D721Med (cell line): ENCODE measurements at regions not wholly inside any gene's neighbourhood (a gene's known extent, or its start where the extent isn't known, plus 50 kb on each side); places are given as distances from the start of the nearest gene placed in this dataset.

ENCODE experiments used
- DNase-seq: peaks from one replicate; pipeline ENCODE4 v3.0.0; 2011; ENCODE audit warnings: low spot score; ENCODE audit not compliant: insufficient read length
- FAIRE-seq: peaks from 2 replicates; lab custom pipeline; 2011; peaks lifted over from hg19 to GRCh38; lab: Jason Lieb, UNC
- TF ChIP-seq, protein P1 (sequence below): IDR thresholded peaks from 2 replicates; pipeline ENCODE4 v1.5.1; 2012; ENCODE audit warnings: mild to moderate bottlenecking, control low read depth; ENCODE audit not compliant: insufficient read depth; ENCODE audit errors: missing control alignments

DNA sequence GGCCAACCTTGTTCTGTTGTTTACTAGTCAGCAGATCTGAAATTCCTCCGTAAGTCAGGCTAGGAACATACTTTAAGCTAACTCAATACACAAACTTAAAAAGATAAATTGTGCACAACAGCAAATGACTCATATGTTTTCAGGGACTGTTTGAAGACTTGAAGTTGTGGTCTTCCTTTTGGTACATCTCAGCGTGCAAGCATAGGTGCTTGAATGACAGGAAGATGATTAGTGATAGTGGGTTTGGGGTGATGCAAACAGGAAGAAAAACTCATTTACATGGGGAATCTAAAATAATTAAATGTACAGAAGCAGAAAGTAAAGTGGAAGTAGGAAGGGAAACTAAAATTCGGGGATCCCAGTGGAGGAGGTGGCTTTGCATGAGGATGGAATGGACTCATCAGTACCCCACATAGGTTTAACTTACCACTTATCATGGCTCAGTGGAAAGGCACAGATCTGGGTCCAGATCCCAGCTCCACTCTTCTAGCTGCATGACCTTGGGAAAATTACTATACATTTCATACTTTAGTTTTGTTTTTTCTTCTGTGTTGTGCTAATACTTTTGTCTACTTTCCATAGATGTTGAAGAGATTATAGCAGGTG, 122.3 kb downstream of the XCL2 start:
- no peak for DNase-seq
- FAIRE-seq = no peak
- TF ChIP-seq, protein P1, sequence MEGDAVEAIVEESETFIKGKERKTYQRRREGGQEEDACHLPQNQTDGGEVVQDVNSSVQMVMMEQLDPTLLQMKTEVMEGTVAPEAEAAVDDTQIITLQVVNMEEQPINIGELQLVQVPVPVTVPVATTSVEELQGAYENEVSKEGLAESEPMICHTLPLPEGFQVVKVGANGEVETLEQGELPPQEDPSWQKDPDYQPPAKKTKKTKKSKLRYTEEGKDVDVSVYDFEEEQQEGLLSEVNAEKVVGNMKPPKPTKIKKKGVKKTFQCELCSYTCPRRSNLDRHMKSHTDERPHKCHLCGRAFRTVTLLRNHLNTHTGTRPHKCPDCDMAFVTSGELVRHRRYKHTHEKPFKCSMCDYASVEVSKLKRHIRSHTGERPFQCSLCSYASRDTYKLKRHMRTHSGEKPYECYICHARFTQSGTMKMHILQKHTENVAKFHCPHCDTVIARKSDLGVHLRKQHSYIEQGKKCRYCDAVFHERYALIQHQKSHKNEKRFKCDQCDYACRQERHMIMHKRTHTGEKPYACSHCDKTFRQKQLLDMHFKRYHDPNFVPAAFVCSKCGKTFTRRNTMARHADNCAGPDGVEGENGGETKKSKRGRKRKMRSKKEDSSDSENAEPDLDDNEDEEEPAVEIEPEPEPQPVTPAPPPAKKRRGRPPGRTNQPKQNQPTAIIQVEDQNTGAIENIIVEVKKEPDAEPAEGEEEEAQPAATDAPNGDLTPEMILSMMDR = no peak

GRCh38 chr1:168420177-168420576, 123.6 kb downstream of the XCL2 start:
- FAIRE-seq (no peak), DNase-seq (no peak)
- TF ChIP-seq, protein P1 = no peak

GRCh38 chr1:168419736-168420135, 124.1 kb downstream of the XCL2 start:
- DNase-seq (no peak), FAIRE-seq (no peak)
- TF ChIP-seq, protein P1 = no peak

GRCh38 chr1:168416220-168416619, 127.6 kb downstream of the XCL2 start:
- TF ChIP-seq, protein P1 = no peak
- FAIRE-seq = peak; percentile 87
- DNase-seq = no peak

DNA sequence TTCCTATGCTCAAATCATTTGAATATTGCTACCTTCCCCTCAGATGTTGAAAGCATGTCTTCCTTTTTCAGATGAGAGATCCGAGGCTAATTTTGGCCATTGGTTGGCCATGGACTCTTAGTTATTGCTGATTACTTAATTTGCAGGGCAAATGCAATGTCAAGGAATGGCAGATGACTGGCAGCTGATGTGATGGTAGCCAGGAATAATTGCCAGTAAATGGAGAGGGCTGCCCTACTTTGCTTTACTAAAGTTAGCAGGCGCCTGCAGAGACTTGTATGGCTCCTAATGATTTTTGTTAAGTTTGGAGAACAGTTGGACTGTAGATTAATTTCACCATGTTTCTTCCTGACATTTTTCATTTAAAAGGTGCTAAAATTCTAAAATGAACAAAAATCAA, 128.9 kb downstream of the XCL2 start:
- no peak for DNase-seq
- FAIRE-seq = no peak
- TF ChIP-seq, protein P1 = no peak

GRCh38 chr1:168410464-168410863, 129.8 kb downstream of the TBX19 start:
- no peak for FAIRE-seq
- no peak for DNase-seq
- TF ChIP-seq, protein P1 = no peak

DNA sequence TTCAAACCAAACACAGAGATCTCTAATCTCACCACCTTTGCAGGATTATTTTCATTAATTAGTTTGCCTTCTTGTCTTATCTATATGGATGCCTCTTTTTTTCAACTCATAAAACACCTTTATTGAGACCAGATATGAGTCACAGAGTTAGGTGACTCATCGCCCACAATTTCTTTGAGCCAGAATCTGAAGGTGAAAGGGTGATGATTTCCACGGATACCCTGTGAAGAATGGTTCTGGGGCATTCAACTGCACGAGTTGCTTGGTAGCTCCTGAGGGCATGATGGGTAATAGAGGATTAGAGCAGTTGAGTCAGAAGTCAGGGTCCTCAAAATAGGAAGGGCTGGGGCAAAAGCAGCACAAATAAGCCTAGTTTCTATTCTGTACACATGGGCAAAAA, 128.2 kb downstream of the TBX19 start:
- no peak for FAIRE-seq
- no peak for DNase-seq
- TF ChIP-seq, protein P1 = no peak
